H1 (cell line): ENCODE measurements at regions not wholly inside any gene's neighbourhood (a gene's known extent, or its start where the extent isn't known, plus 50 kb on each side); places are given as distances from the start of the nearest gene placed in this dataset.

Experiments used
- HDAC2 ChIP-seq, 2 experiments: fragments of 300-600 bp in 1 of 2; sonication (generic) in 1 of 2; IDR thresholded peaks; 2 replicates each; pipeline ENCODE4 v1.6.1; 2011 to 2012; ENCODE audit warnings: low read depth in 2 of 2, low read length in 2 of 2, mild to moderate bottlenecking in 2 of 2, moderate library complexity in 2 of 2, borderline replicate concordance in 1 of 2, inconsistent platforms in 1 of 2
- KDM4A ChIP-seq: IDR thresholded peaks from one replicate; pipeline ENCODE4 v1.7.1; 2012; ENCODE audit warnings: low read depth, mild to moderate bottlenecking, moderate library complexity, low read length, inconsistent platforms; ENCODE audit not compliant: severe bottlenecking
- MAFK ChIP-seq: IDR thresholded peaks from 2 replicates; pipeline ENCODE4 v1.6.1; 2012; ENCODE audit warnings: low read depth, mild to moderate bottlenecking, improper control_type of control experiment, low read length
- POU5F1 ChIP-seq: IDR thresholded peaks from 2 replicates; pipeline ENCODE4 v1.6.1; 2011; ENCODE audit warnings: low read depth, mild to moderate bottlenecking, low read length, moderate library complexity
- RFX5 ChIP-seq: IDR thresholded peaks from 2 replicates; pipeline ENCODE4 v1.6.1; 2011; ENCODE audit warnings: low read depth, low read length, improper control_type of control experiment, borderline replicate concordance
- SP1 ChIP-seq: IDR thresholded peaks from 2 replicates; pipeline ENCODE4 v1.6.1; 2011; ENCODE audit warnings: low read depth, low read length
- SRF ChIP-seq: IDR thresholded peaks from 2 replicates; pipeline ENCODE4 v1.6.1; 2011; ENCODE audit warnings: mild to moderate bottlenecking, low read depth, low read length, moderate library complexity
- TF ChIP-seq, protein P1 (sequence below): fragments of 300-600 bp; sonication (generic); IDR thresholded peaks from 2 replicates; pipeline ENCODE4 v1.7.1; 2012; ENCODE audit warnings: low read length, moderate library complexity, mild to moderate bottlenecking, inconsistent platforms; ENCODE audit not compliant: insufficient replicate concordance
- TF ChIP-seq, protein P2 (sequence below): IDR thresholded peaks from 2 replicates; pipeline ENCODE4 v1.6.1; 2012; ENCODE audit warnings: low read length, inconsistent platforms

DNA sequence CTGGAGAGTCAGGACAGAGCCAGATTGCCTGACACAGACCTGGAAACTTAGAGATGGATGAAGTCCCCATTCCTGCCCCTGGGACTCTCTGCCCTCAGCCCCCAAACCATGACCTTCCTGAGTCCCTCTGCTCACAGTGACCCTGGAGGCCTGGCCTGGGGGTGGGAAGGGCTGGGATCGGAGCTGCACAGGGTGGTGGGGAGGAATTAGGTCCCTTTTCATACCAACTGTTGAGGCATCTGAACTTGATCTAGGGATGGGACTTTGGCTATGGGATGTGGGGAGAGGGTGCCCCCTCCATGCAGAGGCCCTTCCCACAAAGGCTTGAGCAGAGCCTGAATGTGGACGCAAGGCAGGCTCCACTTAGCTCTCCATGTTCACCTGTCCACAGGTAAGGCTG is 144.1 kb downstream of the MRPL14 start (continued):
- TF ChIP-seq, protein P1, sequence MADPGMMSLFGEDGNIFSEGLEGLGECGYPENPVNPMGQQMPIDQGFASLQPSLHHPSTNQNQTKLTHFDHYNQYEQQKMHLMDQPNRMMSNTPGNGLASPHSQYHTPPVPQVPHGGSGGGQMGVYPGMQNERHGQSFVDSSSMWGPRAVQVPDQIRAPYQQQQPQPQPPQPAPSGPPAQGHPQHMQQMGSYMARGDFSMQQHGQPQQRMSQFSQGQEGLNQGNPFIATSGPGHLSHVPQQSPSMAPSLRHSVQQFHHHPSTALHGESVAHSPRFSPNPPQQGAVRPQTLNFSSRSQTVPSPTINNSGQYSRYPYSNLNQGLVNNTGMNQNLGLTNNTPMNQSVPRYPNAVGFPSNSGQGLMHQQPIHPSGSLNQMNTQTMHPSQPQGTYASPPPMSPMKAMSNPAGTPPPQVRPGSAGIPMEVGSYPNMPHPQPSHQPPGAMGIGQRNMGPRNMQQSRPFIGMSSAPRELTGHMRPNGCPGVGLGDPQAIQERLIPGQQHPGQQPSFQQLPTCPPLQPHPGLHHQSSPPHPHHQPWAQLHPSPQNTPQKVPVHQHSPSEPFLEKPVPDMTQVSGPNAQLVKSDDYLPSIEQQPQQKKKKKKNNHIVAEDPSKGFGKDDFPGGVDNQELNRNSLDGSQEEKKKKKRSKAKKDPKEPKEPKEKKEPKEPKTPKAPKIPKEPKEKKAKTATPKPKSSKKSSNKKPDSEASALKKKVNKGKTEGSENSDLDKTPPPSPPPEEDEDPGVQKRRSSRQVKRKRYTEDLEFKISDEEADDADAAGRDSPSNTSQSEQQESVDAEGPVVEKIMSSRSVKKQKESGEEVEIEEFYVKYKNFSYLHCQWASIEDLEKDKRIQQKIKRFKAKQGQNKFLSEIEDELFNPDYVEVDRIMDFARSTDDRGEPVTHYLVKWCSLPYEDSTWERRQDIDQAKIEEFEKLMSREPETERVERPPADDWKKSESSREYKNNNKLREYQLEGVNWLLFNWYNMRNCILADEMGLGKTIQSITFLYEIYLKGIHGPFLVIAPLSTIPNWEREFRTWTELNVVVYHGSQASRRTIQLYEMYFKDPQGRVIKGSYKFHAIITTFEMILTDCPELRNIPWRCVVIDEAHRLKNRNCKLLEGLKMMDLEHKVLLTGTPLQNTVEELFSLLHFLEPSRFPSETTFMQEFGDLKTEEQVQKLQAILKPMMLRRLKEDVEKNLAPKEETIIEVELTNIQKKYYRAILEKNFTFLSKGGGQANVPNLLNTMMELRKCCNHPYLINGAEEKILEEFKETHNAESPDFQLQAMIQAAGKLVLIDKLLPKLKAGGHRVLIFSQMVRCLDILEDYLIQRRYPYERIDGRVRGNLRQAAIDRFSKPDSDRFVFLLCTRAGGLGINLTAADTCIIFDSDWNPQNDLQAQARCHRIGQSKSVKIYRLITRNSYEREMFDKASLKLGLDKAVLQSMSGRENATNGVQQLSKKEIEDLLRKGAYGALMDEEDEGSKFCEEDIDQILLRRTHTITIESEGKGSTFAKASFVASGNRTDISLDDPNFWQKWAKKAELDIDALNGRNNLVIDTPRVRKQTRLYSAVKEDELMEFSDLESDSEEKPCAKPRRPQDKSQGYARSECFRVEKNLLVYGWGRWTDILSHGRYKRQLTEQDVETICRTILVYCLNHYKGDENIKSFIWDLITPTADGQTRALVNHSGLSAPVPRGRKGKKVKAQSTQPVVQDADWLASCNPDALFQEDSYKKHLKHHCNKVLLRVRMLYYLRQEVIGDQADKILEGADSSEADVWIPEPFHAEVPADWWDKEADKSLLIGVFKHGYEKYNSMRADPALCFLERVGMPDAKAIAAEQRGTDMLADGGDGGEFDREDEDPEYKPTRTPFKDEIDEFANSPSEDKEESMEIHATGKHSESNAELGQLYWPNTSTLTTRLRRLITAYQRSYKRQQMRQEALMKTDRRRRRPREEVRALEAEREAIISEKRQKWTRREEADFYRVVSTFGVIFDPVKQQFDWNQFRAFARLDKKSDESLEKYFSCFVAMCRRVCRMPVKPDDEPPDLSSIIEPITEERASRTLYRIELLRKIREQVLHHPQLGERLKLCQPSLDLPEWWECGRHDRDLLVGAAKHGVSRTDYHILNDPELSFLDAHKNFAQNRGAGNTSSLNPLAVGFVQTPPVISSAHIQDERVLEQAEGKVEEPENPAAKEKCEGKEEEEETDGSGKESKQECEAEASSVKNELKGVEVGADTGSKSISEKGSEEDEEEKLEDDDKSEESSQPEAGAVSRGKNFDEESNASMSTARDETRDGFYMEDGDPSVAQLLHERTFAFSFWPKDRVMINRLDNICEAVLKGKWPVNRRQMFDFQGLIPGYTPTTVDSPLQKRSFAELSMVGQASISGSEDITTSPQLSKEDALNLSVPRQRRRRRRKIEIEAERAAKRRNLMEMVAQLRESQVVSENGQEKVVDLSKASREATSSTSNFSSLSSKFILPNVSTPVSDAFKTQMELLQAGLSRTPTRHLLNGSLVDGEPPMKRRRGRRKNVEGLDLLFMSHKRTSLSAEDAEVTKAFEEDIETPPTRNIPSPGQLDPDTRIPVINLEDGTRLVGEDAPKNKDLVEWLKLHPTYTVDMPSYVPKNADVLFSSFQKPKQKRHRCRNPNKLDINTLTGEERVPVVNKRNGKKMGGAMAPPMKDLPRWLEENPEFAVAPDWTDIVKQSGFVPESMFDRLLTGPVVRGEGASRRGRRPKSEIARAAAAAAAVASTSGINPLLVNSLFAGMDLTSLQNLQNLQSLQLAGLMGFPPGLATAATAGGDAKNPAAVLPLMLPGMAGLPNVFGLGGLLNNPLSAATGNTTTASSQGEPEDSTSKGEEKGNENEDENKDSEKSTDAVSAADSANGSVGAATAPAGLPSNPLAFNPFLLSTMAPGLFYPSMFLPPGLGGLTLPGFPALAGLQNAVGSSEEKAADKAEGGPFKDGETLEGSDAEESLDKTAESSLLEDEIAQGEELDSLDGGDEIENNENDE, result no peak
- TF ChIP-seq SRF (no peak), KDM4A (no peak), SP1 (no peak), HDAC2 (IDR thresholded peaks at IDR 0.05; ENCODE audit: borderline replicate concordance in 1 of 2, low read depth in 2 of 2, low read length in 2 of 2) (no peak), RFX5 (no peak), POU5F1 (no peak), MAFK (no peak)
- TF ChIP-seq, protein P2, sequence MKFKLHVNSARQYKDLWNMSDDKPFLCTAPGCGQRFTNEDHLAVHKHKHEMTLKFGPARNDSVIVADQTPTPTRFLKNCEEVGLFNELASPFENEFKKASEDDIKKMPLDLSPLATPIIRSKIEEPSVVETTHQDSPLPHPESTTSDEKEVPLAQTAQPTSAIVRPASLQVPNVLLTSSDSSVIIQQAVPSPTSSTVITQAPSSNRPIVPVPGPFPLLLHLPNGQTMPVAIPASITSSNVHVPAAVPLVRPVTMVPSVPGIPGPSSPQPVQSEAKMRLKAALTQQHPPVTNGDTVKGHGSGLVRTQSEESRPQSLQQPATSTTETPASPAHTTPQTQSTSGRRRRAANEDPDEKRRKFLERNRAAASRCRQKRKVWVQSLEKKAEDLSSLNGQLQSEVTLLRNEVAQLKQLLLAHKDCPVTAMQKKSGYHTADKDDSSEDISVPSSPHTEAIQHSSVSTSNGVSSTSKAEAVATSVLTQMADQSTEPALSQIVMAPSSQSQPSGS, result no peak
